Inferior parietal cortex (tissue), 1 donor: ENCODE measurements at regions not wholly inside any gene's neighbourhood (a gene's known extent, or its start where the extent isn't known, plus 50 kb on each side); places are given as distances from the start of the nearest gene placed in this dataset.

Experiments
- DNase-seq: peaks from one replicate; pipeline ENCODE4 v3.0.0-alpha.2; 2016; ENCODE audit errors: extremely low spot score

GRCh38 chr3:22939349-22939748, 263.8 kb upstream of the UBE2E2 start:
- DNase-seq, result peak; percentile 65

- DNase-seq, result no peak
Measured at GRCh38 chr3:22940285-22940684, 262.8 kb upstream of the UBE2E2 start.

- DNase-seq, result no peak
Measured at GRCh38 chr3:22942981-22943380, 260.1 kb upstream of the UBE2E2 start.

DNA sequence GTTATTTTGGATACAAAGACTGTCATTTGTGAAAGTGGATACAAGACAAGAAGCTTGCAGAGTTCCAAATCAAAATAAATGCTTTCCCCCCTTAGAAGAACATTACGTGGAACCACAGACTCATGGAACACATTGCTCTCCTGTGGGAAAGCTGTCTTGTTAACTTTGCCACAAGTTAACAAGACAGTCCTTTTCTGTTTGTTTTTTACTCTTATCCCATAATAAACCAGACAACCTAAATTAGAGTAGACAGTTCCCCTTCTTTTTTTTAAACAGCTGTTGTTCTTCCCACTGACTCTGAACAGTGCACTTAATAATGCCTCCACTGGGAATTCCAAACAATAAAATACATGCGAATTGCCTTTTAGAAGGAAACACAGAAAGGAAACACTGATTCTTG, 255.3 kb upstream of the UBE2E2 start:
- no peak for DNase-seq

GRCh38 chr3:22951910-22952309, 251.2 kb upstream of the UBE2E2 start:
- no peak for DNase-seq

GRCh38 chr3:22952860-22953259, 250.3 kb upstream of the UBE2E2 start:
- no peak for DNase-seq

GRCh38 chr3:22959593-22959992, 243.5 kb upstream of the UBE2E2 start:
- DNase-seq, result no peak

- peak; percentile 73 for DNase-seq
Measured at GRCh38 chr3:22960105-22960984, 242.8 kb upstream of the UBE2E2 start.

DNA sequence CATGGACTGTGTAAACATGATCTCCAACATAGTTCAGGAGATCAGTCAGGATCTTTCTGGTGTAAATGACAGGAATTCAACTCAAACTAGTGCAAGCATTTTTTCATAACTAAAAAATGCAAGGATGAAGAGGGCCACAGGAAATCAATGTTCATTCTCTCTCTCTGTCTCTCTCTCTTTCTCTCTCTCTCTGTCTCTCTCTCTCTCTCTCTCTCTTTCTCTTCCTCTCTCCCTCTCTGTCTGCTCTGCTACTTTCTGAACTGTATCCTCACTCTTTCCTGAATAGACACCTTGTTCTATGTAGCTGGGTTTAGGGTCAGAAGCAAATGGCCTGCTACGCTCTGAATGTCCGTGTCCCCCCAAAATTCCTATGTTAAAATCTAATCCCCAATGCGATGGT, 240.9 kb upstream of the UBE2E2 start:
- DNase-seq, result no peak

DNA sequence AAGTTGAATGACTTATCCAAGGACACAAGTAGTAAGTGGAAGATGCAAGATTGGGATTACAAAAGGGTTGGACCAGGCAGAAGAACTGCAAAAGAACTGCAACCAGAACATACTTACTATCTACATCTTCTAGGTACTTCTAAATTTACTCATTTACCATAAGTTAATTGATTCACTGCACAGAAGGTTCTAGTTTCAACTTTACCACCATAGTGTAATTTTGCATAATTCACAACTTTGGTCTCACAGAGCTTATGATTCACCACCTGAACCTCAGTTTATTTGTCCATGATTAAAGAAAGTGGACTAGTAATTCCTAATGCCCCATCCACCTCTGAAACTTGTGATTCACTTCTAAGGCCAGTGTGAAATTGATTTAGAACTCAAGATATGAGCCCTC, 236.8 kb upstream of the UBE2E2 start:
- DNase-seq, result no peak

DNA sequence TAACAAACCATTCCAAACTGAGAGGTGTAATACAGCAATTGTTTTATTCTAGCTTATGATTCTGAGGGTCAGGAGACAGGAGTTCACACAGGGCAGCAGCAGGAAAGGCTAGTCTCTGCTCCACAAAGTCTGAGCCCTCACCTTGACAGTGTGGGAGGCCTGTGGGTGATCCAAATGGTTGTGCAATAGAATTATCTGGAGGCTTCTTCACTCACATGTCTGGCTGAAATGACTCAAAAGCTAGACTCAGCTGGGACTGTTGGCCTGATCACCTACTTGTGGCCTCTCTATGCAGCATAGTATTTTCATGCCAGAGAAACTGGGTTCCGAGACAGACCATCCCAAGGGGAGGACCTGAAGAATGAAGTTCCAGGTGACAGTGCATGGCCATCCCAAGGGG, 233.9 kb upstream of the UBE2E2 start:
- no peak for DNase-seq

DNA sequence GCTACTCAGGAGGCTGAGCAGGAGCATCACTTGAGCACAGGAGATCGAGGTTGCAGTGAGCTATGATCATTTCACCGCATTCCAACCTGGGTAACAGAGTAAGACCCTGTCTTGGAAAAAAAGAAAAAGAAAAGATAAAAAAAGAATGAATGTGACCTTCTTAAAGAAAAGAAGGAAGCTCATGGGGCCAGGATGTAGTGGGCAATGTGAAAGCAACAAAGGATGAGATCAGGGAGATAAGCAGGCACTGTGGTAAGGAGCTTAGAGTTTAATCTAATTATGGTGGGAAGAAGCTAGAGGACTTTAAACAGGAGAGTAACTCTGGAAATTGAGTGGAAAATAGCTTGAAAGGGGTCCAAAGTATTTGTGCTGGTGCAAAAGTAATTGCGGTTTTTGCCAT, 231.6 kb upstream of the UBE2E2 start:
- no peak for DNase-seq

DNA sequence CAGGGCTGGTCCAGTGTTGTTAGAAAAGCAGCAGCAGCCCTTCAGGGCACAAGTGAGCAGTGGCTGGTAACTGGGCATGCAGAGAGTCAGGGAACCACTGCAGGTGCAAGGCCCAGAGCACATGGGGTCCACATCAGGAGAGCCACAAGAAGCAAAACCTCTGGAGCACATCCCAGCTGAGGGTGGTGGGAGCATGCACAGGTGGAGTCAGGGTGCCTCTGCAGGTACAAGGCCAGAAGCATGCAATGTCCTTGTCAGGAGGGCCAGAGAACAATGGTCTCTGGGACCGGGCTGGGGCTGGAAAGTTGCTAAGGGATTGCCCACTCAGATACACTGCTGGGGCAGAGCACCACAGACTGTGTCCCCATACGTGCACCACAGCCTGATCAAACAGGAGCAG, 226.1 kb upstream of the UBE2E2 start:
- no peak for DNase-seq

- DNase-seq, result no peak
Measured at GRCh38 chr3:22977650-22978289, 225.4 kb upstream of the UBE2E2 start.

GRCh38 chr3:22979581-22979980, 223.5 kb upstream of the UBE2E2 start:
- DNase-seq, result no peak

DNA sequence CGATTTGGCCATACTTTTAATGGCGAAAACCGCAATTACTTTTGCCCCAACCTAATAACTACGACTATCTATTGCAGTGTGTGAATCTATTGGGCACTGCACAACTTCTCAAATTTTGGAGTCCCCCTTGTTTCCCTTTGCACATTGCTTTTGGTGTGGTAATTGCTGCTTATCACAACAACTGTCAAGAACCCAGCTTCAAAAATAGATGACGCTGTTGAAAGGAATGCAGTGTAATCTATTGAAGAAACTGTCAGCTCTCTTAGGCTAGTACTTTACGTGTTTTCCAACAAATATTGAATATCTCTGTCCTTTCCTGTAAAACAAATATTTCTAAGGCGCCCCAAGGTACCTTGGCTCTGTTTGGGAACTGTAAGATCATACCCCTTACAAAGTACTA, 222.8 kb upstream of the UBE2E2 start:
- DNase-seq, result no peak

DNA sequence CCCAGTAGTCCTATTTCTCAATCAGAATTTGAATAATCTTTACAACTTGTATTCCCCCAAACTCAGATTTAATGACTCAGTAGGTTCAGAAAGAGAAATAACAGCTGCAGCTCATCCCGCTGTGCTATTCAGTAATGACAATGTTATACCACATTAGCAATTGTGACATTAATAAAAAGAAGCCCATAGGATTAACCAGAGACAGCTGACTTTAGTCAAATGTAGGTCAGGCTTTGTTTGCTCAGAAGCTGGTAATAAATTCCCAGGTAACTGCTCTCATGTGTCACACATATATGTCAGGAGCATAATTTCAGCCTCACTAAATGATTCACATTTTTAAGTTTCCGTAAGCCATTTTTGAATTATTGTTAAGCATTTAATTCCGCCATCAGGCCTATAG, 222.0 kb upstream of the UBE2E2 start:
- no peak for DNase-seq

GRCh38 chr3:22981861-22982260, 221.3 kb upstream of the UBE2E2 start:
- no peak for DNase-seq

GRCh38 chr3:22982981-22983587, 220.0 kb upstream of the UBE2E2 start:
- DNase-seq, result no peak

DNA sequence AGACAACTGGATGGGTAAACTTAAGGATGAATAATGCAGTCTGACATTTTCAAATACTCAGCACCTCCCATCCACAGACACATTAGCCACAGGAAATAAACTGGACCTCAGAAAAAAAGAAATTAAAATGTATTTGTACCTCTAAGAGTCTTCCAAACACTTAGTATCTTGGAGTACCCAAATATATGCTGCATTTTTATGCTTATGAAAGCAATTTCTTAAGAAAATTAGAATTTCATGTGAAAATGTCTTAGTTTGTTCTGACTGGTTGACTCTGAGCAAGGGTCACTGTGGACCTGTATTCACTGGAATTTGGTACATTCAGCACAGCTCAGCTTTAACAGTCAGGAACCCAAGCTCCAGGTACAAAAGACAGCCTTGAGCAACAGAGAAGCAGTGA, 216.2 kb upstream of the UBE2E2 start:
- no peak for DNase-seq

- DNase-seq, result no peak
Measured at GRCh38 chr3:22988566-22988965, 214.6 kb upstream of the UBE2E2 start.

- DNase-seq, result no peak
Measured at GRCh38 chr3:22989716-22990115, 213.4 kb upstream of the UBE2E2 start.
